ENCODE measurements at regions not wholly inside any gene's neighbourhood (a gene's known extent, or its start where the extent isn't known, plus 50 kb on each side); places are given as distances from the start of the nearest gene placed in this dataset.
"Not testable (repeated sequence)": the region's sequence is repeated elsewhere in the genome, so short reads cannot be mapped to it uniquely, and the experiment has no call there.

- DNase-seq = no peak
Measured at GRCh38 chrX:82734140-82734539, 774.0 kb upstream of the POU3F4 start.

DNA sequence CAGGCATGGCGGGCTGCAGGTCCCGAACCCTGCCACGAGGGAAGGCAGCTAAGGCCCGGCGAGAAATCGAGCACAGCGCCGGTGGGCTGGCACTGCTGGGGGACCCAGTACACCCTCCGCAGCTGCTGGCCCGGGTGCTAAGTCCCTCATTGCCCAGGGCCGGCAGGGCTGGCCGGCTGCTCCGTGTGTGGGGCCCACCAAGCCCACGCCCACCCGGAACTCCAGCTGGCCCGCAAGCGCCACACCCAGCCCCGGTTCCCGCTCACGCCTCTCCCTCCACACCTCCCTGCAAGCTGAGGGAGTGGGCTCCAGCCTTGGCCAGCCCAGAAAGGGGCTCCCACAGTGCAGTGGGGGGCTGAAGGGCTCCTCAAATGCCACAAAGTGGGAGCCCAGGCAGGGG lies 769.8 kb upstream of the POU3F4 start:
- DNase-seq = not testable (repeated sequence)

GRCh38 chrX:82742351-82742750 lies 765.7 kb upstream of the POU3F4 start:
- no peak for DNase-seq

DNA sequence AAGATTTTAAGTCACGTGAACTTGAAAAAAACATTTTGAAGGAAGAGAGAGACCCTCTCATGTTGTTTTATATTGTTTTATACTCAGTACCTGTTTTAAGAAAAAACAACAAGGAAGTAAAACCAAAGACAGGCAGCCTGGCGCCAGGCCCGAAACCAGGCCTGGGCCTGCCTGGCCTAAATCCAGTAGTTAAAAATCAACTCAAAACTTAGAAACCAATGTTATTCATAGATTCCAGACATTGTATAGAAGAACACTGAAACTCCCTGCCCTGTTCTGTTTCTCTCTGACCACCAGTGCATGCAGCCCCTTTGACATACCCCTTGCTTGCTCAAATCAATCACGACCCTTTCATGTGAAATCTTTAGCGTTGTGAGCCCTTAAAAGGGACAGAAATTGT lies 762.4 kb upstream of the POU3F4 start:
- not testable (repeated sequence) for DNase-seq

DNA sequence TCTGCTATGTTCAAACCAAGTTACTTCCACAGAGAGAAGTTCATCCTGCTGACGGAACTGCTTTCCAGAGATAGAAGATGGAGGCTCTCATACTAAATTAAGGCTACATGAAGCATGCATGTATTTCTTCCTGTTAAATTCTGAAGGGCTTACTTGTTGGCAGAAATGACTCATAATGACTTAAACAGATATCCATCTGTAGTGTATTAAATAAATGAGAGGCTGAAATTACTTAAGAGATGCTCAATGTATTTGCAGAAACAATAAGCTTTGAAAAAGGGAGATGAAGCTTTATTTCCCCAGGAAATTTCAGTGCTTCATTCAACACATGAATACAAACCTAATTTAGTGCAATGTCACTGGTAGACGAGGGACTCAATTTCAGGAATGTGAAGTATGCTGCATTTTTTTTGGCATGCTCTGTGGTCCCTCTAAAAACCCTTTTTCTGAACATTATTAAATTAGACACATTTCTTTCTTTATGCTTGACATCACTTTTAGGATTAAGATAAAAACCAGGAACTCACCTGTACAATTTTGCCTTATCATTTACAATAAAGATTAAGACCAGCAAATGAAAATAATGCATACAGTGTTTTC lies 759.1 kb upstream of the POU3F4 start:
- no peak for DNase-seq

DNA sequence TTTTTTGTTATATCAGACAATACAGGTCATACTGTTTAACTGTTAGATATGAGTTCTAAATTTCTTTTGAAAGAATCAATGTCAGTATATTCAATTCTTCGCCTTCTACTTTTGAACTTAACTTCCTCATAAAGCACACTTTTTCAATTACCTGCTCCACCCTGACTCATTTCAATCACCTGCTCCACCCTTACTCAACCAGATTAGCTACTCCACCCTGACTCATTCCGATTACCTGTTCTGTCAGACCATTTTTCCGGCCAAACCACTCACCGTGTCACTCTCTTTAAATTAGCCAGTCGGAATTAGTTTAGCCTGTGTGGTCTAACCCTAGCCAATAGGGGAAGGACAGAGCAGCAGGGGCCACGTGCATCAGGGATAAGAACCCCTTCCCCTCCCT lies 751.8 kb upstream of the POU3F4 start:
- DNase-seq = no peak

GRCh38 chrX:82757614-82758013 lies 750.5 kb upstream of the POU3F4 start:
- DNase-seq = no peak

DNA sequence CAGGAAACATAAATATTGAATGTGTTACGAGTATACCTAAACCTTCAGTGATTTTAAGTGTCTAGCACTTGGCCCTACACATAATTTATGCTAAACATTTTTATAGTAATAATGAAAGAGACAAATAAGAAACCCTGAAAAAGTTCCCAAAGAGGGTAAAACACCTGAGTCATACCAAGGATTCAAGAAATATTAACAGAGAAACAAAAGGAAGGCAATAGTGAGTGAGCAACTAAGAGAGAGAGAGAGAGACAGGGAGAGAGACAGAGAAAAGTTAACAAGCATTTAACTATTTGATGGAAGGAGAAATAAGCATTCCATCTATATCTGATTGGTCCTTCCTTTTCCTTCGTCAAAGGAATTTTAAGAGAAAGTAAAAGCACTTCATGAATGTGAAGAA lies 743.6 kb upstream of the POU3F4 start:
- DNase-seq = no peak

DNA sequence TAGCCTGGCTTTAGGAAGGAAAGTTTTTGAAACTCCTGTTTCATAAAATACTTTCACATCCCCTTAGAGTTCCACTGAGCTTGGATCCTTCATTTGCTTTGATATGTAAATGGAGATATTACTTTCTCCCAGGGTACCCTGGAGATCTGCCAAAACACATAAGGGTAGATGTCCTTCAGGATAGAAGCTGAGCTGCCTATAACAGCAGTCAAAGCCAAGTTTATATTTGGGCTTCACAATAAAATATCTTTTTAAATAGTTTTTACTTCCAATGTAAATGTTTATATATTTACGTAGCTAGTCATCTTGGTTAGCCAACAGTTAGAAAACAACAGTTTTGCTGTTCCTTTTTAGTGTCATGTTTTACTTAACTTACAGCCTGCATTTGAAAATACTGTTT lies 742.3 kb upstream of the POU3F4 start:
- no peak for DNase-seq

GRCh38 chrX:82775426-82775825 lies 732.7 kb upstream of the POU3F4 start:
- no peak for DNase-seq

GRCh38 chrX:82782014-82782413 lies 726.1 kb upstream of the POU3F4 start:
- no peak for DNase-seq

DNA sequence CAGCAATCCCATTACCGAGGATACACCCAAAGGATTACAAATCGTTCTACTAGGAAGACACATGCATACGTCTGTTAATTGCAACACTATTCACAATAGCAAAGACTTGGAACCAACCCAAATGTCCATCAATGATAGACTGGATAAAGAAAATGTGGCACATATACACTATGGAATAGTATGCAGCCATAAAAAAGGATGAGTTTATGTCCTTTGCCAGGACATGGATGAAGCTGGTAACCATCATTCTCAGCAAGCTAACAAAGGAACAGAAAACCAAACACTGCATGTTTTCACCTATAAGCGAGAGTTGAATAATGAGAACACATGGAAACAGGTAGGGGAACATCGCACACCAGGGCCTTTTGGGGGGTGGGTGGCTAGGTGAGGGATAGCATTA lies 695.2 kb upstream of the POU3F4 start:
- not testable (repeated sequence) for DNase-seq

GRCh38 chrX:82813671-82814078 lies 694.4 kb upstream of the POU3F4 start:
- DNase-seq = no peak

DNA sequence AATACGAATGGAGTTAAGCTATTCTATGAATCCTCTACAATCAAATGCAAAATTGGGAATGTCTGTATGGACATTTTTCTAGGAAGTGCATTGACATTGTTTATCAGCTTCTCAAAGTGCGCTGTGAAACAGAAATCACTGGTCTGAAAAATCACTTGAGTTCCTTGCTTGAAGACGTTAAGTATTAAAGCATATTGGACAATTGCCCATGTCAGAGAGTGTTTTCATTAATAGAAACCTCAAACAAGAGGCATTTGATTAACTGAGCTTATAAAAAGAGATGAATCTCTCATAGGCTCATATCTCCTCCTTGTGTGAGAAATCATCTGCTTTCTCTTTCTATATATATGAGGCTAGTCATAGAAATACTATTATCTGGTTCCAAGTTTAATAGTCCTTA lies 692.1 kb upstream of the POU3F4 start:
- no peak for DNase-seq

DNA sequence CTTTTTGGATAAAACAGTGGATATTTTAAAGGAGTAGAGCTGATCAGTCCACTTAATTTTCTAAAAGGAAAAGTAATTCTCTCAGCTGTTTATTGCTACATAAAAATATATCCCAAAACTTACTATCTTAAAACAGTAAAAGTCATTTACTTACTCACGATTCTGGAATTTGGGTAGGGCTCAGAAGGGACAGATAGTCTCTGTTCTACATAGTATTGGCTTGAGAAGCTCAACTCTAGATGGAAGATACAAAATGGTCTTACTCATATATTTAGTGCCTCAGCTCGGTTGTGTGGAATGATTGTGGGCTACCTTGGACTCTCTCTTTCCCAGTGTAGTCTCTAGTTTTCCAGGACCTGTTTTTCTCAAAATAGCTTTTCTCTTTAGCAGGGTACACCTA lies 691.5 kb upstream of the POU3F4 start:
- no peak for DNase-seq

- no peak for DNase-seq
Measured at GRCh38 chrX:82842286-82842685, 665.8 kb upstream of the POU3F4 start.

DNA sequence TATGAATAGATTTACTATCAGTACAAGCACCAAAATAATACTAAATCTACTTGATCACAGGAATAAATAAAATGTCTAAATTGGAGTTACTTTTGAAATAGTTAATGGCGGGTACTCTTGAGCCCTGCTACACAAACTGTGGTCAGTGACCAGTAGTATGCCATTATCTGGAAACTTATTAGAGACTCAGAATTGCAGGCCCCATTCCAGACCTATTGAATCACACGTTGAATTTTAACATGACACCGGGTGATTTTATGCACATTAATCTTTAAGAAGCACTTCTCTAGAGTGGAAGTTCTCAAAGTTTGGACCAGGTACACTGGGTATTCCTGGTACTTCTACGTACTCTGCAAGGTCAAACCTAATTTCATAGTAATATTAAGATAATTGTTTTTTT lies 660.0 kb upstream of the POU3F4 start:
- DNase-seq = no peak

Data from NCI-H1417 treated with DMSO at 0.1 percent for 48 hours (cell line).